ENCODE measurements at regions not wholly inside any gene's neighbourhood (a gene's known extent, or its start where the extent isn't known, plus 50 kb on each side); places are given as distances from the start of the nearest gene placed in this dataset.

DNA sequence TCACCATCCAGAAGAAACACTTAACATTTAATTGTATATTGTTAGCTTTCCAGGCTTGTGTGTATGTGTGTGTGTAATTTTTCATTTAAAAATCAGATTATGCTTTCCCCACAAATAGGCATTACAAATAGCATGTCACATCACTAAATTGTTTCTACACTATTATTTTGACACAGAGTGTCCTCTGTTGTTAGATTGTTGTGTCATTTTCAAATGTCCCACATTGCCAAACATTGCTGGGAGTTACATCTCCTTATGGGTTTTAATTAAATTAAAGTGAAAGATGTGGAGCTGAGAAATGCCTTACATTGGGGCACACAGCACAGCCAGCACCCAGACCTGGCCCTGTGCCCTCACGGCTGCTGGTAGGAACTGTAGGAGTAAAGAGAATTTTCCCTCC is 295.6 kb downstream of the ZEB1 start:
- DNase-seq (ENCODE audit: low spot score) (no peak), ATAC-seq (ENCODE audit: low FRiP score) (no peak)
- TF ChIP-seq, protein P1, sequence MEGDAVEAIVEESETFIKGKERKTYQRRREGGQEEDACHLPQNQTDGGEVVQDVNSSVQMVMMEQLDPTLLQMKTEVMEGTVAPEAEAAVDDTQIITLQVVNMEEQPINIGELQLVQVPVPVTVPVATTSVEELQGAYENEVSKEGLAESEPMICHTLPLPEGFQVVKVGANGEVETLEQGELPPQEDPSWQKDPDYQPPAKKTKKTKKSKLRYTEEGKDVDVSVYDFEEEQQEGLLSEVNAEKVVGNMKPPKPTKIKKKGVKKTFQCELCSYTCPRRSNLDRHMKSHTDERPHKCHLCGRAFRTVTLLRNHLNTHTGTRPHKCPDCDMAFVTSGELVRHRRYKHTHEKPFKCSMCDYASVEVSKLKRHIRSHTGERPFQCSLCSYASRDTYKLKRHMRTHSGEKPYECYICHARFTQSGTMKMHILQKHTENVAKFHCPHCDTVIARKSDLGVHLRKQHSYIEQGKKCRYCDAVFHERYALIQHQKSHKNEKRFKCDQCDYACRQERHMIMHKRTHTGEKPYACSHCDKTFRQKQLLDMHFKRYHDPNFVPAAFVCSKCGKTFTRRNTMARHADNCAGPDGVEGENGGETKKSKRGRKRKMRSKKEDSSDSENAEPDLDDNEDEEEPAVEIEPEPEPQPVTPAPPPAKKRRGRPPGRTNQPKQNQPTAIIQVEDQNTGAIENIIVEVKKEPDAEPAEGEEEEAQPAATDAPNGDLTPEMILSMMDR (IDR thresholded peaks at IDR 0.05) = no peak

DNA sequence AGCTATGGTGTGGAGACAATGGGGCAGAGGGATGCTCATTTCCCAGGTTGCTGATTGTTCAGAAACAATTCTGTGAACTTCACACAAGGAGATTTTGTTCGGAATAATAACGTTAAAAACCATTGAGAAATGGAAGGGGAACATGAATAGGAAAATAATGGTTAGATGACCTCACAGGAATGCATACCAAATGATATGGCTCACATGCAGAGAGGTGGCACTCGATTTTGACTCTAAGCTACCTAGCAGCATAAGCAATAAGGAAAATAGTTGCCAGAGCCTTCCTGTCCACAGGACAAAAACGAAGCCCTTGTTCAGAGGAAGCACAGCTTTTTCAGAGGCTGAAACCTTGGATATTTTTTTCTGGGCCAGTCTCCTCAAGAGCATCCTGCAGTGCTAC is 293.1 kb downstream of the ZEB1 start:
- no peak for ATAC-seq (ENCODE audit: low FRiP score)
- DNase-seq (ENCODE audit: low spot score) = no peak
- TF ChIP-seq, protein P1 (IDR thresholded peaks at IDR 0.05) = no peak

DNA sequence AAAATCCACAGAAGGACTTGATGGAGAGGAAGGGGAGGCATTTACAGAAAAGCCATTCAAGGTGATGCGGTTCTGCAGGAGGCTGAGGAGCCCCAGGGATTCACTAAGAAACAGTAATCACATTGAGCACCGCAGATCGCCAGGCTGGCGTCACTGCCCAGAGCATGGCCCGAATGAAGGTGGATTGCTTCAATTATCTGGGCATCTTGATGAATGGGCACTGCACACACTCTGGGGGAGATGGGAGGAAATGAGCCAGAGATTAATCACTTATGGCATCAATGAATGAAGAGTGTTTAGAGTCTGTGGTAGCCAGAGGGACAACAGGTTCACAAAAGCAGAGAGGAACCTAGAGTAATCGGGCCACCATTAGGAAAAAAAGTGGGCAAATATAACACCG is 292.1 kb downstream of the ZEB1 start:
- no peak for DNase-seq (ENCODE audit: low spot score)
- TF ChIP-seq, protein P1 (IDR thresholded peaks at IDR 0.05) = no peak
- ATAC-seq (ENCODE audit: low FRiP score) = no peak

DNA sequence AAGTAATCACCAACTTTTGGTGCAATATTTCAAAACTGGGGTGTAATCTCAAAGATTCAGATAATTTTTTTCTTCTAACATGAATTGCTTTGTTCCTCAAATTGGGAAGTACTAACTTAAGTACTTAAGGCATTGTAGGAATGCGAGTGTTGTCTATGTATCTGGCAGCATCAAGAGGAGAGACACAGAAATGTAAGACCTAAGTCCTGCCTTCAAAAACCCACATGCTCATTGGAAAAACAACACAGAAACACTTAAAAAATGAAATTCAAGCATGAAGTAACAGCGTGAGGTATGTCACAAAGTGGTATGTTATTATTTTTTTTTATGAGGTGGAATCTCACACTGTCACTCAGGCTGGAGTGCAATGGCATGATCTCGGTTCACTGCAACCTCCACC is 288.5 kb downstream of the ZEB1 start:
- DNase-seq (ENCODE audit: low spot score) = no peak
- ATAC-seq (ENCODE audit: low FRiP score) = no peak
- TF ChIP-seq, protein P1 (IDR thresholded peaks at IDR 0.05) = no peak

DNA sequence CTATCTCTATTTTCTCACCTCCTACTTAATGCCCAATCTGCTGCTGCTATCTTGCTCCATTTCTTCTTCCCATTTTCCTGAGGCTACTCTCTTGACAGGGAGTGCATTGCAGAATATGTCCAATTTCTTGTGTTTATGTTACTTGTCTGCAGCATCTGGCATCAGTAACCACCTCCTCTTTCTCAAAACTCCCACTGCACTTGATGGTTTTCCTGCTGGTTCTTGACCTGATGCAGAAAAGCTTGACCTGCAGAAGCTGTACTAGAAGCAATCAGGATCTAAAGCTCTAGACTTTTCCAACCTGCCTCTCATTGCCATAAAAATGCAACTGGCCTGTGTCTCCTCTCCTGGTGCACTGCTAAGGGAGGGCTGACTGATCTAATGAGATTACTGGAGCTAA is 287.8 kb downstream of the ZEB1 start:
- TF ChIP-seq, protein P1 (IDR thresholded peaks at IDR 0.05) = no peak
- DNase-seq (ENCODE audit: low spot score) = no peak
- ATAC-seq (ENCODE audit: low FRiP score) = no peak

DNA sequence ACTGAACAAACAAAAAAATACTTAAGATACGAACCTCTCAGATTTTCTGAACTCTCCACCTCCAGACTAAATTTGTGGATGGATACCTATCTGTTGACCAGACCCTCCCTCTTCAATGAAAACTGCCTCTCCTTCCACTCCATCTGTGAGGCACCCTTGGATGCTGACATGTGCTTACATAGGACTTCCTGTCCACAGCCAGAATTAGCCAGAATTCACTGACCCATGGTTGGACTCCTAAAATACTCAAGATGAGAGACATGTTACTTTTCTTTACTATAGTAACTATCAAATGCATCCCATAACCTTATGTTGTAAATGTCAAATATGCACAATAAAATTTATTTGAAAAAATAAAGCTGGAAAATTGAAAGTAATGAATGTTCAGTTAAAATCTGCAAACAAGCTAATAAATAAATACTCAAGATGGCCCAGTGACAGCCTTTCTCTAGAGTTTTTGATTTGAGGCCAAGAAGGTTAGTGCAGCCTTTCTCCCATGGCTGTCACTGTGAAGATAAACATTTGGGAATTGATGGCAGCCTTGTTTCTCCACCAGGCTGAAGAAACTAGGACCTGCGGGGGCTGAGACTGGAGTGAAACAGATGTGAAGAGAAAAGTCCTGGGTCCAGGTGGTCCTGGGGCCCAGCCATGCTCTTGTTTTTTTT is 287.0 kb downstream of the ZEB1 start:
- ATAC-seq (ENCODE audit: low FRiP score) (no peak), DNase-seq (ENCODE audit: low spot score) (no peak)
- TF ChIP-seq, protein P1 (IDR thresholded peaks at IDR 0.05) = no peak

DNA sequence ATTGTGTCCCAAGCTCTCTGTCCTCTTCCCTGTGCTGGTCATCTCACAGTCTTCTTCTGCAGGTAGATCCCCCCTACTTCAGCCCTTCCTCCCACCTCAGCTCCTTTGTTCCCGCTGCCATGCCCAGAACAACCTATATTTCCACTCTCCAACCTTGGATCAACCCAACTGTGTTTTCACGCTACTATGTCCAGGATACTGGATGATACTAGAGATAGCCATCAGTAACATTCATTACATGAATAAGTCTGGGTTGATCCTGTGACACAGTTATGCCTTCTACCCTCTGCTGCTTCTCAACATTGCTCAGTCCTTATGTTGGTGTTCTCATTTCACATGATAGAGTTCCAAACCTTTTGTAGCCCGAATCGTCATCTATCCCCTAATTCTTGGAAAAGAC is 286.4 kb downstream of the ZEB1 start:
- ATAC-seq (ENCODE audit: low FRiP score) (no peak), DNase-seq (ENCODE audit: low spot score) (no peak)
- TF ChIP-seq, protein P1 (IDR thresholded peaks at IDR 0.05) = no peak

Data from omental fat pad (tissue), 3 donors.